ENCODE measurements at regions not wholly inside any gene's neighbourhood (a gene's known extent, or its start where the extent isn't known, plus 50 kb on each side); places are given as distances from the start of the nearest gene placed in this dataset.

- Histone ChIP-seq H3K36me3 (ENCODE audit: control insufficient read depth in 2 of 2, extremely low read depth in 1 of 2, insufficient read depth in 1 of 2, low read length in 1 of 2) (no peaks in the 10 kb centered on the region), H3K27me3 (replicated peaks in 1 of 2; ENCODE audit: control insufficient read depth in 2 of 2, extremely low read depth in 1 of 2, insufficient read depth in 2 of 2, low read length in 1 of 2) (no peaks in the 10 kb centered on the region), H3K9me3 (no peaks in the 10 kb centered on the region), H3K4me3 (ENCODE audit: control insufficient read depth in 1 of 2, extremely low read depth in 1 of 2, low read length in 1 of 2) (no peak overlapping the region), H3K4me1 (ENCODE audit: control insufficient read depth in 1 of 2, extremely low read depth in 1 of 2, insufficient read depth in 2 of 2, low read length in 2 of 2) (peaks cover 0 to 7% of the 10 kb centered on the region in 2 experiments), H3K27ac (ENCODE audit: low read length) (no peak overlapping the region)
- 36% methylated on average over 2 of the region's 10 CpGs for WGBS (ENCODE audit: insufficient coverage)
- Mint-ChIP-seq H3K27me3 (peaks cover 0 to 3% of the 10 kb centered on the region in 2 donors), H3K4me1 (peaks cover 9 to 16% (median 14%) of the 10 kb centered on the region in 3 donors), H3K9me3 (no peaks in the 10 kb centered on the region), H3K4me3 (no peak overlapping the region), H3K36me3 (no peaks in the 10 kb centered on the region), H3K27ac (no peak overlapping the region)
- POLR2A ChIA-PET, result no interaction called here
- no peak for ATAC-seq (replicated peaks in 1 of 4)
- DNase-seq, result no peak
- CTCF ChIA-PET, result no interaction called here
Measured at GRCh38 chr17:14559264-14560119, 258.6 kb downstream of the HS3ST3B1 start.

- peaks cover 0 to 3% of the 10 kb centered on the region in 2 donors for H3K27me3 Mint-ChIP-seq
- POLR2A ChIA-PET, result no interaction called here
- 5% methylated on average over 2 of the region's 4 CpGs for WGBS (ENCODE audit: insufficient coverage)
Measured at GRCh38 chr17:14557480-14557879, 256.6 kb downstream of the HS3ST3B1 start.

GRCh38 chr17:14553847-14554246, 253.0 kb downstream of the HS3ST3B1 start:
- no peaks in the 10 kb centered on the region for H3K9me3 Mint-ChIP-seq

More at GRCh38 chr17:14557480-14557879, 256.6 kb downstream of the HS3ST3B1 start:
- CTCF ChIA-PET, result interaction anchor here in 1 of 2 donors (0.6 to 0.7 kb wide), 2 partner anchors 18 to 38 kb away, joined by 3 to 4 read pairs; no protein-coding TSS in a partner anchor
- H3K27ac ChIP-seq (ENCODE audit: low read length), result no peak overlapping the region
- DNase-seq, result no peak
- Mint-ChIP-seq H3K27ac (no peak overlapping the region), H3K4me1 (peaks cover 9 to 19% (median 18%) of the 10 kb centered on the region in 3 donors), H3K9me3 (no peaks in the 10 kb centered on the region), H3K4me3 (no peak overlapping the region), H3K36me3 (no peaks in the 10 kb centered on the region)
- ATAC-seq (replicated peaks in 1 of 4), result no peak
- H3K4me1 ChIP-seq (ENCODE audit: control insufficient read depth in 1 of 2, extremely low read depth in 1 of 2, insufficient read depth in 2 of 2, low read length in 2 of 2), result peaks cover 0 to 7% of the 10 kb centered on the region in 2 experiments
- H3K36me3 ChIP-seq (ENCODE audit: control insufficient read depth in 2 of 2, extremely low read depth in 1 of 2, insufficient read depth in 1 of 2, low read length in 1 of 2), result no peaks in the 10 kb centered on the region
- no peaks in the 10 kb centered on the region for H3K9me3 ChIP-seq
- no peaks in the 10 kb centered on the region for H3K27me3 ChIP-seq (replicated peaks in 1 of 2; ENCODE audit: control insufficient read depth in 2 of 2, extremely low read depth in 1 of 2, insufficient read depth in 2 of 2, low read length in 1 of 2)
- H3K4me3 ChIP-seq (ENCODE audit: control insufficient read depth in 1 of 2, extremely low read depth in 1 of 2, low read length in 1 of 2), result no peak overlapping the region

DNA sequence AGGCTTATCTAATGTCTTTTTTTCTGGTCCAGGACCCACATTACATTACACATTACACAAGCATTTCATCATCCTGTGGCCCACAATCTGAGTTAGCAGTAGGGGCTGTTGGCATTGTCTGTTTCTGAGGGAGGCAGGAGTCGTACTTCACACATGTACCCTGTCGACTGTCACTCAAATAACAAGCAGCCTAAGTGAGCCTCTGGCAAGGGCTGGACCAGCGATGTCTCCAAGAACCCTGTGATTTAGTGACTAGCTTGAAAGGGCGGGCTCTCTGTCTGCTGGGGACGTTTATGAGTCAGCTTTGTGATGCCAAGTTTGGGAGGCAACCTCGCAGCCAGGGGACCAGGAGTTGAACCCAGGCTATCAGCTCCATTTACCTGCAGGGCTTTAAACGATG, 251.4 kb downstream of the HS3ST3B1 start:
- WGBS (ENCODE audit: insufficient coverage), result 89% methylated on average over 6 of the region's 7 CpGs
- peaks cover 0 to 6% (median 3%) of the 10 kb centered on the region in 3 donors for H3K4me1 Mint-ChIP-seq

More at GRCh38 chr17:14553847-14554246, 253.0 kb downstream of the HS3ST3B1 start:
- ATAC-seq (replicated peaks in 1 of 4) (no peak), DNase-seq (peak in 1 of 35 experiments; percentile 25)
- H3K27me3 ChIP-seq (replicated peaks in 1 of 2; ENCODE audit: control insufficient read depth in 2 of 2, extremely low read depth in 1 of 2, insufficient read depth in 2 of 2, low read length in 1 of 2), result peaks cover 0 to 6% of the 10 kb centered on the region in 2 experiments
- Mint-ChIP-seq H3K27ac (no peak overlapping the region), H3K4me3 (no peak overlapping the region), H3K4me1 (peaks cover 0 to 6% (median 3%) of the 10 kb centered on the region in 3 donors), H3K36me3 (no peaks in the 10 kb centered on the region), H3K27me3 (no peaks in the 10 kb centered on the region)
- no peaks in the 10 kb centered on the region for H3K36me3 ChIP-seq (ENCODE audit: control insufficient read depth in 2 of 2, extremely low read depth in 1 of 2, insufficient read depth in 1 of 2, low read length in 1 of 2)
- no peak overlapping the region for H3K27ac ChIP-seq (ENCODE audit: low read length)
- ChIA-PET POLR2A (no interaction called here), CTCF (interaction anchor here in 1 of 2 donors (1.0 kb wide), 1 partner anchor 961 kb away, joined by 4 read pairs; no protein-coding TSS in a partner anchor)
- H3K4me3 ChIP-seq (ENCODE audit: control insufficient read depth in 1 of 2, extremely low read depth in 1 of 2, low read length in 1 of 2), result no peak overlapping the region
- no peaks in the 10 kb centered on the region for H3K4me1 ChIP-seq (ENCODE audit: control insufficient read depth in 1 of 2, extremely low read depth in 1 of 2, insufficient read depth in 2 of 2, low read length in 2 of 2)
- no peaks in the 10 kb centered on the region for H3K9me3 ChIP-seq
- 83% methylated on average over 2 of the region's 2 CpGs for WGBS (ENCODE audit: insufficient coverage)

GRCh38 chr17:14547556-14547955, 246.7 kb downstream of the HS3ST3B1 start:
- Mint-ChIP-seq H3K9me3 (peaks cover 0 to 5% (median 0%) of the 10 kb centered on the region in 3 donors), H3K4me3 (no peak overlapping the region), H3K27me3 (peaks cover 0 to 7% of the 10 kb centered on the region in 2 donors), H3K27ac (no peak overlapping the region), H3K4me1 (peaks cover 0 to 13% (median 2%) of the 10 kb centered on the region in 3 donors), H3K36me3 (no peaks in the 10 kb centered on the region)
- H3K4me1 ChIP-seq (ENCODE audit: control insufficient read depth in 1 of 2, extremely low read depth in 1 of 2, insufficient read depth in 2 of 2, low read length in 2 of 2), result peaks cover 2 to 8% of the 10 kb centered on the region in 2 experiments
- no peaks in the 10 kb centered on the region for H3K9me3 ChIP-seq
- WGBS (ENCODE audit: insufficient coverage), result no CpG with 5 or more reads among the region's 2 CpGs
- no peak overlapping the region for H3K27ac ChIP-seq (ENCODE audit: low read length)
- peaks cover 0 to 6% of the 10 kb centered on the region in 2 experiments for H3K27me3 ChIP-seq (replicated peaks in 1 of 2; ENCODE audit: control insufficient read depth in 2 of 2, extremely low read depth in 1 of 2, insufficient read depth in 2 of 2, low read length in 1 of 2)
- H3K4me3 ChIP-seq (ENCODE audit: control insufficient read depth in 1 of 2, extremely low read depth in 1 of 2, low read length in 1 of 2), result no peak overlapping the region
- no peaks in the 10 kb centered on the region for H3K36me3 ChIP-seq (ENCODE audit: control insufficient read depth in 2 of 2, extremely low read depth in 1 of 2, insufficient read depth in 1 of 2, low read length in 1 of 2)
- POLR2A ChIA-PET, result interaction anchor here in 1 of 2 donors (0.6 kb wide), 1 partner anchor 1569 kb away, joined by 6 read pairs; no protein-coding TSS in a partner anchor
- DNase-seq, result no peak
- no peak for ATAC-seq (replicated peaks in 1 of 4)
- CTCF ChIA-PET, result interaction anchor here in 1 of 2 donors (0.7 kb wide), 1 partner anchor 134 kb away, joined by 3 read pairs; no protein-coding TSS in a partner anchor

More for the DNA sequence above, 251.4 kb downstream of the HS3ST3B1 start:
- Mint-ChIP-seq H3K36me3 (no peaks in the 10 kb centered on the region), H3K4me3 (no peak overlapping the region), H3K9me3 (no peaks in the 10 kb centered on the region), H3K27ac (no peak overlapping the region), H3K27me3 (peaks cover 0 to 3% of the 10 kb centered on the region in 2 donors)
- Histone ChIP-seq H3K4me3 (ENCODE audit: control insufficient read depth in 1 of 2, extremely low read depth in 1 of 2, low read length in 1 of 2) (no peak overlapping the region), H3K4me1 (ENCODE audit: control insufficient read depth in 1 of 2, extremely low read depth in 1 of 2, insufficient read depth in 2 of 2, low read length in 2 of 2) (no peaks in the 10 kb centered on the region), H3K36me3 (ENCODE audit: control insufficient read depth in 2 of 2, extremely low read depth in 1 of 2, insufficient read depth in 1 of 2, low read length in 1 of 2) (no peaks in the 10 kb centered on the region), H3K27me3 (replicated peaks in 1 of 2; ENCODE audit: control insufficient read depth in 2 of 2, extremely low read depth in 1 of 2, insufficient read depth in 2 of 2, low read length in 1 of 2) (peaks cover 0 to 6% of the 10 kb centered on the region in 2 experiments), H3K27ac (ENCODE audit: low read length) (no peak overlapping the region), H3K9me3 (no peaks in the 10 kb centered on the region)
- no peak for DNase-seq
- ChIA-PET CTCF (interaction anchor here in 1 of 2 donors (0.6 kb wide), 1 partner anchor 252 kb away, joined by 3 read pairs; no protein-coding TSS in a partner anchor), POLR2A (no interaction called here)
- no peak for ATAC-seq (replicated peaks in 1 of 4)

- Histone ChIP-seq H3K36me3 (ENCODE audit: control insufficient read depth in 2 of 2, extremely low read depth in 1 of 2, insufficient read depth in 1 of 2, low read length in 1 of 2) (no peaks in the 10 kb centered on the region), H3K27me3 (replicated peaks in 1 of 2; ENCODE audit: control insufficient read depth in 2 of 2, extremely low read depth in 1 of 2, insufficient read depth in 2 of 2, low read length in 1 of 2) (peaks cover 0 to 6% of the 10 kb centered on the region in 2 experiments), H3K9me3 (no peaks in the 10 kb centered on the region), H3K4me3 (ENCODE audit: control insufficient read depth in 1 of 2, extremely low read depth in 1 of 2, low read length in 1 of 2) (no peak overlapping the region), H3K27ac (ENCODE audit: low read length) (no peak overlapping the region), H3K4me1 (ENCODE audit: control insufficient read depth in 1 of 2, extremely low read depth in 1 of 2, insufficient read depth in 2 of 2, low read length in 2 of 2) (peaks cover 2 to 8% of the 10 kb centered on the region in 2 experiments)
- peaks cover 0 to 5% (median 0%) of the 10 kb centered on the region in 3 donors for H3K9me3 Mint-ChIP-seq
- H3K4me3 Mint-ChIP-seq, result no peak overlapping the region
- H3K27me3 Mint-ChIP-seq, result peaks cover 0 to 7% of the 10 kb centered on the region in 2 donors
- ATAC-seq (replicated peaks in 1 of 4) (no peak), DNase-seq (no peak)
- WGBS (ENCODE audit: insufficient coverage), result 77% methylated on average over 4 of the region's 5 CpGs
- H3K36me3 Mint-ChIP-seq, result no peaks in the 10 kb centered on the region
- H3K4me1 Mint-ChIP-seq, result peaks cover 0 to 13% (median 2%) of the 10 kb centered on the region in 3 donors
- ChIA-PET POLR2A (interaction anchor here in 1 of 2 donors (0.6 kb wide), 1 partner anchor 1569 kb away, joined by 6 read pairs; no protein-coding TSS in a partner anchor), CTCF (interaction anchor here in 1 of 2 donors (0.7 kb wide), 1 partner anchor 134 kb away, joined by 3 read pairs; no protein-coding TSS in a partner anchor)
- no peak overlapping the region for H3K27ac Mint-ChIP-seq
Measured at GRCh38 chr17:14547016-14547415, 246.1 kb downstream of the HS3ST3B1 start.

Data from T-cell (primary cell).